LNCAP (cell line): ENCODE measurements at regions not wholly inside any gene's neighbourhood (a gene's known extent, or its start where the extent isn't known, plus 50 kb on each side); places are given as distances from the start of the nearest gene placed in this dataset.

Source experiments
- CTCF ChIP-seq: fragments of 450-650 bp; IDR thresholded peaks from 2 replicates; pipeline ENCODE4 v1.5.1; 2017; ENCODE audit warnings: mild to moderate bottlenecking

- TF ChIP-seq CTCF = no peak
Observed at GRCh38 chr6:169372589-169372988, 118.9 kb upstream of the THBS2 start.

GRCh38 chr6:169371344-169372127, 117.9 kb upstream of the THBS2 start:
- TF ChIP-seq CTCF = no peak

- no peak for TF ChIP-seq CTCF
Observed at GRCh38 chr6:169370666-169371343, 117.2 kb upstream of the THBS2 start.

GRCh38 chr6:169370054-169370453, 116.4 kb upstream of the THBS2 start:
- TF ChIP-seq CTCF = no peak

- no peak for TF ChIP-seq CTCF
Observed at GRCh38 chr6:169368200-169368599, 114.6 kb upstream of the THBS2 start.

GRCh38 chr6:169367507-169367906, 113.9 kb upstream of the THBS2 start:
- TF ChIP-seq CTCF = no peak

- no peak for TF ChIP-seq CTCF
Observed at GRCh38 chr6:169366258-169366901, 112.7 kb upstream of the THBS2 start.
